B cell (primary cell): ENCODE measurements at regions not wholly inside any gene's neighbourhood (a gene's known extent, or its start where the extent isn't known, plus 50 kb on each side); places are given as distances from the start of the nearest gene placed in this dataset.

Experiments
- ATAC-seq: fragments of 200-7000 bp; cut with Tn5 transposase; one replicate; pipeline ENCODE4 v1.10.0; 2021; ENCODE audit warnings: low read depth, mild to moderate bottlenecking, moderate number of reproducible peaks, moderate library complexity
- CTCF ChIA-PET: fragments of 350-600 bp; sonication (Branson Sonifier 250); formaldehyde crosslinking; loops from one replicate; lab custom pipeline; 2021; ENCODE audit warnings: antibody characterized with exemption, inconsistent platforms; lab: Charles Lee
- POLR2A ChIA-PET: fragments of 350-600 bp; sonication (Branson Sonifier 250); formaldehyde crosslinking; loops from one replicate; lab custom pipeline; 2021; ENCODE audit warnings: antibody characterized with exemption; lab: Charles Lee
- DNase-seq: peaks from one replicate; pipeline ENCODE4 v3.0.0; 2013
- H2AFZ ChIP-seq: 2 replicates; pipeline ENCODE4 v1.6.1; 2012; ENCODE audit warnings: mild to moderate bottlenecking, low read depth, low read length; ENCODE audit not compliant: insufficient read depth, poor library complexity, severe bottlenecking
- H3K27ac ChIP-seq, 2 donors: 1 replicate in 1 of 2; 2 replicates in 1 of 2; pipeline ENCODE4 v1.5.1; 2012 to 2013; ENCODE audit warnings: low read length in 2 of 2, mild to moderate bottlenecking in 2 of 2, moderate library complexity in 1 of 2
- H3K27me3 ChIP-seq, 4 experiments: fragments of 200-600 bp in 1 of 4; sonication (generic) in 1 of 4; replicated peaks in 1 of 4; 1 replicate in 2 of 4; 2 replicates in 2 of 4; pipeline versions ENCODE4 v1.6.1 to v1.7.0; 2013 to 2016; ENCODE audit warnings: low read length in 3 of 4, mild to moderate bottlenecking in 2 of 4, mixed read lengths in 1 of 4, moderate library complexity in 1 of 4; ENCODE audit not compliant: insufficient read depth in 4 of 4, control insufficient read depth in 3 of 4; ENCODE audit errors: control extremely low read depth in 1 of 4
- H3K36me3 ChIP-seq, 2 experiments: replicated peaks in 1 of 2; 1 replicate in 1 of 2; 2 replicates in 1 of 2; pipeline versions ENCODE4 v1.6.1 to v1.7.1; 2013; ENCODE audit warnings: low read length in 1 of 2; ENCODE audit not compliant: insufficient read depth in 2 of 2, control insufficient read depth in 1 of 2; ENCODE audit errors: control extremely low read depth in 1 of 2, extremely low read depth in 1 of 2
- H3K4me1 ChIP-seq, 2 donors: fragments of 200-600 bp in 1 of 2; sonication (generic) in 1 of 2; 1 replicate in 1 of 2; 2 replicates in 1 of 2; pipeline versions ENCODE4 v1.5.1 to v1.6.1; 2013 to 2017; ENCODE audit warnings: low read length in 2 of 2; ENCODE audit not compliant: control insufficient read depth in 2 of 2, insufficient read depth in 2 of 2
- H3K4me2 ChIP-seq: replicated peaks from 2 replicates; pipeline ENCODE3; 2012; ENCODE audit warnings: mild to moderate bottlenecking, low read depth, low read length; ENCODE audit not compliant: poor library complexity, severe bottlenecking
- H3K4me3 ChIP-seq, 5 experiments: fragments of 200-600 bp in 1 of 5; sonication (generic) in 1 of 5; 1 replicate in 3 of 5; 2 replicates in 2 of 5; pipeline versions ENCODE4 v1.5.1 to v1.7.0; 2011 to 2016; ENCODE audit warnings: low read length in 4 of 5, mild to moderate bottlenecking in 4 of 5, low read depth in 2 of 5, control low read depth in 1 of 5, moderate library complexity in 1 of 5; ENCODE audit not compliant: insufficient read depth in 1 of 5; ENCODE audit errors: control extremely low read depth in 1 of 5, extremely low read depth in 1 of 5
- H3K79me2 ChIP-seq: fragments of 200-600 bp; sonication (generic); one replicate; pipeline ENCODE4 v1.6.0; 2016; ENCODE audit warnings: low read length; ENCODE audit not compliant: control insufficient read depth, insufficient read depth
- H3K9ac ChIP-seq: fragments of 200-600 bp; sonication (generic); 2 replicates; pipeline ENCODE4 v1.6.1; 2017; ENCODE audit warnings: mild to moderate bottlenecking, low read length, moderate library complexity
- H3K9me3 ChIP-seq, 3 donors: one replicate each; pipeline versions ENCODE4 v1.6.1 to v1.7.1; 2013; ENCODE audit warnings: low read length in 2 of 3; ENCODE audit not compliant: control insufficient read depth in 2 of 3, insufficient read depth in 1 of 3; ENCODE audit errors: control extremely low read depth in 1 of 3
- H4K20me1 ChIP-seq: 2 replicates; pipeline ENCODE4 v1.6.0; 2012; ENCODE audit warnings: mild to moderate bottlenecking, low read length; ENCODE audit not compliant: insufficient read depth, control insufficient read depth, poor library complexity, severe bottlenecking
- H3K27ac Mint-ChIP-seq: one replicate; pipeline ENCODE4 v1.8.0; 2021; ENCODE audit warnings: mixed read lengths
- H3K27me3 Mint-ChIP-seq: one replicate; pipeline ENCODE4 v1.8.0; 2021; ENCODE audit warnings: mixed read lengths
- H3K4me1 Mint-ChIP-seq: one replicate; pipeline ENCODE4 v1.8.0; 2021; ENCODE audit warnings: mixed read lengths
- H3K4me3 Mint-ChIP-seq: one replicate; pipeline ENCODE4 v1.8.0; 2021; ENCODE audit warnings: mixed read lengths
- H3K9me3 Mint-ChIP-seq: one replicate; pipeline ENCODE4 v1.8.0; 2022; ENCODE audit warnings: mixed read lengths; ENCODE audit not compliant: insufficient read depth
- EZH2 ChIP-seq: IDR thresholded peaks from 2 replicates; pipeline ENCODE4 v1.6.1; 2012; ENCODE audit warnings: borderline replicate concordance, low read depth, mild to moderate bottlenecking, moderate library complexity, low read length; ENCODE audit not compliant: insufficient read depth, poor library complexity, severe bottlenecking
- WGBS: methylation state at CpG from one replicate; pipeline ENCODE4 v1.1.5; 2013; ENCODE audit warnings: missing lambda C conversion rate; ENCODE audit not compliant: insufficient coverage; 5-methylcytosine and 5-hydroxymethylcytosine counted together
- intact Hi-C: fragments of 100-400 bp; cut with micrococcal nuclease; formaldehyde crosslinking; loops from one replicate; pipeline ENCODE4 v1.10.0; 2022
- TF ChIP-seq, protein P1 (sequence below): fragments of 200-600 bp; IDR thresholded peaks from one replicate; pipeline ENCODE4 v1.8.0; 2022; ENCODE audit warnings: antibody characterized with exemption, mild to moderate bottlenecking

DNA sequence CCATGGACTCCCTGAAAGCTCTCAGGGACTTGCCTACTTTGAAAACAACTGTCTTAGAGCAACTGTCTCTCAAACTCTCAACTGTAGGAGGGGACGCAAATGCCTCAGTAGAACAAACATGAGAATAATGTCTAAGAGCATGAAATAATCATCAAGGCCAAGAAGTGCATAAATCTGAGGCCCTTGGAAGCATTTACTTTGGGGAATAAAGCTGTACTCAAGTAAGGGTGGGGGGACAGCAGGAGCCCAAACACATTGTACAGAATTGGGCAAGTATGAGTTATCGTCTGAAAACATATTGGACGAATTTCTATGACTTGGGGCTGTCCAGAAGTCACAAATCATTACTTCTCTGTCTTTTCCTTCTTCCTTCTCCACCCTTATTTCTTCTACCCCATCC, 96.3 kb upstream of the HMHB1 start:
- Histone ChIP-seq H2AFZ (no peak overlapping the region), H3K36me3 (no peaks in the 10 kb centered on the region), H3K4me2 (no peak overlapping the region), H3K9ac (no peak overlapping the region), H3K4me1 (peaks cover 4 to 7% of the 10 kb centered on the region in 2 donors), H3K27ac (no peak overlapping the region), H3K9me3 (no peaks in the 10 kb centered on the region), H4K20me1 (no peaks in the 10 kb centered on the region), H3K79me2 (no peaks in the 10 kb centered on the region), H3K4me3 (no peak overlapping the region), H3K27me3 (no peaks in the 10 kb centered on the region)
- DNase-seq (no peak), ATAC-seq (no peak)
- POLR2A ChIA-PET: no interaction called here
- intact Hi-C loops: no loop called here
- no peak overlapping the region for H3K27ac Mint-ChIP-seq
- no peak overlapping the region for H3K4me3 Mint-ChIP-seq
- H3K9me3 Mint-ChIP-seq: peaks cover under 1% of the 10 kb centered on the region
- no CpG with 5 or more reads among the region's 3 CpGs for WGBS
- peaks cover 12% of the 10 kb centered on the region for H3K4me1 Mint-ChIP-seq
- CTCF ChIA-PET: no interaction called here
- TF ChIP-seq EZH2: no peak
- TF ChIP-seq, protein P1, sequence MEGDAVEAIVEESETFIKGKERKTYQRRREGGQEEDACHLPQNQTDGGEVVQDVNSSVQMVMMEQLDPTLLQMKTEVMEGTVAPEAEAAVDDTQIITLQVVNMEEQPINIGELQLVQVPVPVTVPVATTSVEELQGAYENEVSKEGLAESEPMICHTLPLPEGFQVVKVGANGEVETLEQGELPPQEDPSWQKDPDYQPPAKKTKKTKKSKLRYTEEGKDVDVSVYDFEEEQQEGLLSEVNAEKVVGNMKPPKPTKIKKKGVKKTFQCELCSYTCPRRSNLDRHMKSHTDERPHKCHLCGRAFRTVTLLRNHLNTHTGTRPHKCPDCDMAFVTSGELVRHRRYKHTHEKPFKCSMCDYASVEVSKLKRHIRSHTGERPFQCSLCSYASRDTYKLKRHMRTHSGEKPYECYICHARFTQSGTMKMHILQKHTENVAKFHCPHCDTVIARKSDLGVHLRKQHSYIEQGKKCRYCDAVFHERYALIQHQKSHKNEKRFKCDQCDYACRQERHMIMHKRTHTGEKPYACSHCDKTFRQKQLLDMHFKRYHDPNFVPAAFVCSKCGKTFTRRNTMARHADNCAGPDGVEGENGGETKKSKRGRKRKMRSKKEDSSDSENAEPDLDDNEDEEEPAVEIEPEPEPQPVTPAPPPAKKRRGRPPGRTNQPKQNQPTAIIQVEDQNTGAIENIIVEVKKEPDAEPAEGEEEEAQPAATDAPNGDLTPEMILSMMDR: no peak
- no peaks in the 10 kb centered on the region for H3K27me3 Mint-ChIP-seq

DNA sequence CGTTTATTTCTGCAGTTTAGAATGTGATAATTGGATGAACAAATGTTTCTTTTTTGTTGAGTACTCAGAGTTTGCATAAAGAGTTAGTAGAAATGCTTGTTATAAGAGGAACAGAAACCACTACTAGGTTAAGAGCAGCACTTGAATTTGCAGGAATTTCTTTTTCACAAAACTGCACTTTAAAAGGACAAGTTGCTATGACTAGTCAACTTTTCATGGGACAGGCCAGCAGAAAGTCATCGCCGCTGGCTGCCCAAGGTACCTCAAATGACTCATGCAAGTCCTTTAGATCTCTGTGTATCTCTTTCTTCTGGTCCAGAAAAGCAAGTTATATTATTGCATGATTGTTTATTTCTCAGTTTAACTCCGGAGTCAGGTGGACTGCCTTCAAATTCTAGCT, 97.3 kb upstream of the HMHB1 start:
- H3K4me2 ChIP-seq: no peak overlapping the region
- DNase-seq (peak; percentile 10), ATAC-seq (no peak)
- H3K27me3 ChIP-seq: no peaks in the 10 kb centered on the region
- Mint-ChIP-seq H3K27ac (no peak overlapping the region), H3K4me1 (peaks cover 12% of the 10 kb centered on the region), H3K4me3 (no peak overlapping the region), H3K27me3 (no peaks in the 10 kb centered on the region), H3K9me3 (no peaks in the 10 kb centered on the region)
- no peaks in the 10 kb centered on the region for H4K20me1 ChIP-seq
- TF ChIP-seq, protein P1: no peak
- TF ChIP-seq EZH2: no peak
- H3K4me3 ChIP-seq: no peak overlapping the region
- H3K79me2 ChIP-seq: no peaks in the 10 kb centered on the region
- no peaks in the 10 kb centered on the region for H3K9me3 ChIP-seq
- ChIA-PET CTCF (no interaction called here), POLR2A (no interaction called here)
- no peaks in the 10 kb centered on the region for H3K36me3 ChIP-seq
- WGBS: 75% methylated on average over 2 of the region's 4 CpGs
- H3K4me1 ChIP-seq: peaks cover 4 to 7% of the 10 kb centered on the region in 2 donors
- H3K9ac ChIP-seq: no peak overlapping the region
- intact Hi-C loops: no loop called here
- no peak overlapping the region for H2AFZ ChIP-seq
- H3K27ac ChIP-seq: no peak overlapping the region
